Stimulated activated CD8-positive, alpha-beta memory T cell treated with anti-CD3 and anti-CD28 coated beads, Interleukin-4, amount 100 ng/mL, for 1 hour (primary cell): ENCODE measurements at regions not wholly inside any gene's neighbourhood (a gene's known extent, or its start where the extent isn't known, plus 50 kb on each side); places are given as distances from the start of the nearest gene placed in this dataset.

Experiments
- DNase-seq, 2 donors: peaks; one replicate each; pipeline ENCODE4 v3.0.0-alpha.2; 2020; ENCODE audit warnings: low read depth in 2 of 2, low spot score in 1 of 2

- DNase-seq = no peak
Observed at GRCh38 chr10:110373857-110374654, 69.3 kb upstream of the SMNDC1 start.

- no peak for DNase-seq
Observed at GRCh38 chr10:110375121-110375520, 70.4 kb upstream of the SMNDC1 start.

GRCh38 chr10:110376021-110376766 is 71.5 kb upstream of the SMNDC1 start:
- no peak for DNase-seq

- DNase-seq = no peak
Observed at GRCh38 chr10:110376767-110377160, 72.0 kb upstream of the SMNDC1 start.

- no peak for DNase-seq
Observed at GRCh38 chr10:110378006-110378405, 73.3 kb upstream of the SMNDC1 start.

- no peak for DNase-seq
Observed at GRCh38 chr10:110378533-110379108, 73.9 kb upstream of the SMNDC1 start.

- DNase-seq = no peak
Observed at GRCh38 chr10:110379831-110380230, 75.1 kb upstream of the SMNDC1 start.

- DNase-seq = no peak
Observed at GRCh38 chr10:110380293-110380692, 75.6 kb upstream of the SMNDC1 start.

- DNase-seq = no peak
Observed at GRCh38 chr10:110382695-110383094, 78.0 kb upstream of the SMNDC1 start.

- DNase-seq = no peak
Observed at GRCh38 chr10:110387617-110387982, 82.9 kb upstream of the SMNDC1 start.

- DNase-seq = no peak
Observed at GRCh38 chr10:110387983-110388686, 83.4 kb upstream of the SMNDC1 start.

- no peak for DNase-seq
Observed at GRCh38 chr10:110388687-110389052, 84.0 kb upstream of the SMNDC1 start.

GRCh38 chr10:110389255-110389654 is 84.5 kb upstream of the SMNDC1 start:
- DNase-seq = no peak

- DNase-seq = no peak
Observed at GRCh38 chr10:110391541-110391940, 86.8 kb upstream of the SMNDC1 start.

- DNase-seq = no peak
Observed at GRCh38 chr10:110392121-110392520, 87.4 kb upstream of the SMNDC1 start.

GRCh38 chr10:110392868-110393740 is 88.4 kb upstream of the SMNDC1 start:
- DNase-seq = no peak

GRCh38 chr10:110393866-110394265 is 89.1 kb upstream of the SMNDC1 start:
- no peak for DNase-seq

- no peak for DNase-seq
Observed at GRCh38 chr10:110394296-110394695, 89.6 kb upstream of the SMNDC1 start.

- no peak for DNase-seq
Observed at GRCh38 chr10:110394898-110395297, 90.2 kb upstream of the SMNDC1 start.

GRCh38 chr10:110395350-110396283 is 90.9 kb upstream of the SMNDC1 start:
- no peak for DNase-seq
